HCT116 (cell line): ENCODE measurements at regions not wholly inside any gene's neighbourhood (a gene's known extent, or its start where the extent isn't known, plus 50 kb on each side); places are given as distances from the start of the nearest gene placed in this dataset.
A peak's percentile ranks its signal among the peaks of the same experiment; 100 is the strongest.

Experiments used
- ATAC-seq: fragments of 200-7000 bp; cut with Tn5 transposase; 2 replicates; pipeline ENCODE4 v1.9.1; 2020; ENCODE audit warnings: mild to moderate bottlenecking, moderate library complexity
- BruUV-seq: library from RNA; stranded (reverse); fragments of 400-500 nt; replicated peaks from 2 replicates; lab custom pipeline; 2021; lab: Mats Ljungman, UMichigan
- CTCF ChIA-PET: fragments of 300-600 bp; sonication (Branson Sonifier 250); formaldehyde crosslinking; loops from one replicate; lab custom pipeline; 2021; ENCODE audit warnings: antibody characterized with exemption; lab: Charles Lee
- POLR2A ChIA-PET: fragments of 300-600, 350-600 bp; sonication (Branson Sonifier 250); formaldehyde crosslinking; loops from one replicate; lab custom pipeline; 2021; ENCODE audit warnings: antibody characterized with exemption; lab: Charles Lee
- RAD21 ChIA-PET, 2 experiments: fragments of 300-600 bp; sonication (Branson Sonifier 250); formaldehyde crosslinking; loops; one replicate each; lab custom pipeline; 2023; ENCODE audit warnings: low total read pairs in 2 of 2; ENCODE audit not compliant: uncharacterized antibody in 2 of 2, unreplicated experiment in 2 of 2, low non-redundant PET in 1 of 2; lab: Charles Lee
- DNase-seq: peaks from one replicate; pipeline ENCODE4 v3.0.0-alpha.2; 2010; ENCODE audit warnings: low read depth, low spot score
- H2AFZ ChIP-seq: fragments of 200-600 bp; shearing (Covaris generic), sonication (generic); 2 replicates; pipeline ENCODE4 v1.6.1; 2017; ENCODE audit warnings: low read depth, mixed run types, mixed read lengths, antibody characterized with exemption, low read length; ENCODE audit not compliant: poor library complexity, severe bottlenecking
- H3K27ac ChIP-seq: 2 replicates; pipeline ENCODE4 v1.5.1; 2012; ENCODE audit warnings: low read depth, low read length
- H3K27me3 ChIP-seq: fragments of 200-600 bp; sonication (generic); 2 replicates; pipeline ENCODE4 v1.6.1; 2016; ENCODE audit warnings: mixed run types, low read length, mixed read lengths; ENCODE audit not compliant: insufficient read depth
- H3K36me3 ChIP-seq, 2 experiments: fragments of 200-500 bp in 1 of 2; fragments of 200-600 bp in 1 of 2; sonication (Bioruptor generic) in 1 of 2; sonication (generic) in 1 of 2; 2 replicates each; pipeline versions ENCODE4 v1.5.1 to v1.6.1; 2014 to 2016; ENCODE audit warnings: low read length in 2 of 2, inconsistent platforms in 1 of 2, mixed read lengths in 1 of 2, mixed run types in 1 of 2; ENCODE audit not compliant: insufficient read depth in 2 of 2, control insufficient read depth in 1 of 2
- H3K4me1 ChIP-seq, 2 experiments: fragments of 200-600 bp in 1 of 2; sonication (generic) in 1 of 2; 2 replicates each; pipeline versions ENCODE4 v1.5.1 to v1.6.1; 2012 to 2017; ENCODE audit warnings: low read length in 2 of 2, inconsistent platforms in 1 of 2, mild to moderate bottlenecking in 1 of 2, mixed read lengths in 1 of 2, mixed run types in 1 of 2, moderate library complexity in 1 of 2; ENCODE audit not compliant: insufficient read depth in 2 of 2, control insufficient read depth in 1 of 2
- H3K4me2 ChIP-seq: fragments of 200-600 bp; sonication (generic); 2 replicates; pipeline ENCODE4 v1.6.1; 2017; ENCODE audit warnings: mixed run types, low read length, mixed read lengths
- H3K4me3 ChIP-seq, 2 experiments: fragments of 200-600 bp in 1 of 2; sonication (generic) in 1 of 2; replicated peaks in 1 of 2; 2 replicates each; pipeline ENCODE4 v1.5.1; 2011 to 2016; ENCODE audit warnings: low read length in 2 of 2, control low read depth in 1 of 2, low read depth in 1 of 2, mild to moderate bottlenecking in 1 of 2, mixed read lengths in 1 of 2, mixed run types in 1 of 2
- H3K79me2 ChIP-seq: fragments of 200-600 bp; sonication (generic); 2 replicates; pipeline ENCODE4 v1.6.1; 2017; ENCODE audit warnings: mild to moderate bottlenecking, mixed run types, low read length, moderate library complexity, mixed read lengths; ENCODE audit not compliant: insufficient read depth
- H3K9ac ChIP-seq: fragments of 200-600 bp; sonication (generic); 2 replicates; pipeline ENCODE4 v1.6.1; 2016; ENCODE audit warnings: low read length, mixed read lengths
- H3K9me2 ChIP-seq: fragments of 200-600 bp; sonication (generic), shearing (Covaris generic); 2 replicates; pipeline ENCODE4 v1.6.1; 2017; ENCODE audit warnings: mixed run types, mild to moderate bottlenecking, moderate library complexity; ENCODE audit not compliant: insufficient read depth
- H3K9me3 ChIP-seq, 2 experiments: fragments of 200-500 bp in 1 of 2; fragments of 200-600 bp in 1 of 2; sonication (Bioruptor generic) in 1 of 2; sonication (generic) in 1 of 2; 2 replicates each; pipeline ENCODE4 v1.6.1; 2014 to 2017; ENCODE audit warnings: low read length in 2 of 2, mixed read lengths in 2 of 2, inconsistent platforms in 1 of 2, low read depth in 1 of 2, mild to moderate bottlenecking in 1 of 2, mixed run types in 1 of 2, moderate library complexity in 1 of 2; ENCODE audit not compliant: control insufficient read depth in 1 of 2, insufficient read depth in 1 of 2
- H4K20me1 ChIP-seq: fragments of 200-600 bp; sonication (generic), shearing (Covaris generic); 2 replicates; pipeline ENCODE4 v1.6.1; 2017; ENCODE audit warnings: mixed run types, mild to moderate bottlenecking, moderate library complexity; ENCODE audit not compliant: insufficient read depth
- CEBPB ChIP-seq: IDR thresholded peaks from 2 replicates; pipeline ENCODE4 v1.6.1; 2012; ENCODE audit warnings: low read depth
- EZH2 ChIP-seq: fragments of 200-600 bp; sonication (generic); IDR thresholded peaks from 2 replicates; pipeline ENCODE4 v1.6.1; 2017; ENCODE audit warnings: antibody characterized with exemption, mixed run types
- FOSL1 ChIP-seq: IDR thresholded peaks from 2 replicates; pipeline ENCODE4 v1.6.1; 2012; ENCODE audit warnings: low read depth
- JUND ChIP-seq: IDR thresholded peaks from 2 replicates; pipeline ENCODE4 v1.6.1; 2012
- RAD21 ChIP-seq: IDR thresholded peaks from 2 replicates; pipeline ENCODE4 v1.6.1; 2012; ENCODE audit warnings: low read depth, mild to moderate bottlenecking
- SIN3A ChIP-seq: IDR thresholded peaks from 2 replicates; pipeline ENCODE4 v1.6.1; 2012; ENCODE audit warnings: low read depth
- SRF ChIP-seq: IDR thresholded peaks from 2 replicates; pipeline ENCODE4 v1.6.1; 2012; ENCODE audit warnings: low read depth
- YY1 ChIP-seq: IDR thresholded peaks from 2 replicates; pipeline ENCODE4 v1.6.1; 2011; ENCODE audit warnings: low read length, low read depth, moderate library complexity, mild to moderate bottlenecking; ENCODE audit not compliant: insufficient replicate concordance; ENCODE audit errors: extremely low read depth
- ZFX ChIP-seq: fragments of 450-650 bp; IDR thresholded peaks from 2 replicates; pipeline ENCODE4 v1.6.1; 2017
- intact Hi-C: fragments of 100-400 bp; cut with micrococcal nuclease; formaldehyde crosslinking; loops from 2 replicates; pipeline ENCODE4 v1.10.0; 2022
- TF ChIP-seq, protein P1 (sequence below): IDR thresholded peaks from 2 replicates; pipeline ENCODE4 v1.6.1; 2012; ENCODE audit warnings: low read depth
- TF ChIP-seq, protein P2 (sequence below): IDR thresholded peaks from 2 replicates; pipeline ENCODE4 v1.6.1; 2012

DNA sequence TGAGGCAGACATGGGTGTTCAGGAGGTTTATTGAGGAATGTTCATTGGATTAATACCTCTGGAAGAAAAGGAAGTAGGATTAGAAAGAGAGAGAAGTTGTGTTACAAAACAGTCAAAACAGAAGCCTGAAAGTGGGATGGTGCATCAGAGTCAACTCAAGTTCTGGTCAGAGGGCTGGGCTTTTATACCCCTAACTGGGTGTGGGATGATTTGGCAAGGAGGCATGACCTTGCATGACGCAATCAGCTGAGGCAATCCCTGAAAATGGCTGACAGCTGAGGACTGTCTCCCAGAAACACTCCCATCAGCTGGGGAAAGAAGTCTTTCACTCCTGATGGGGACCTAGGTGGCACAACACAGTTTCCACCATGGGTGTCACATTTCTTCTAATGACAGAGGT is 818.2 kb downstream of the SATB2 start:
- RAD21 ChIA-PET: no interaction called here
- no TSS peak for BruUV-seq
- Histone ChIP-seq H3K27ac (no peak overlapping the region), H3K9me3 (no peaks in the 10 kb centered on the region), H3K27me3 (0 out of 2 replicates have a peak, but pooled peaks cover 4% of the 10 kb centered on the region), H4K20me1 (no peaks in the 10 kb centered on the region), H3K36me3 (no peaks in the 10 kb centered on the region), H3K4me3 (no peak overlapping the region), H3K9me2 (no peaks in the 10 kb centered on the region), H2AFZ (no peak overlapping the region), H3K4me2 (no peak overlapping the region), H3K79me2 (no peaks in the 10 kb centered on the region), H3K9ac (no peak overlapping the region), H3K4me1 (no peaks in the 10 kb centered on the region)
- POLR2A ChIA-PET: no interaction called here
- CTCF ChIA-PET: no interaction called here
- peak; percentile 39 for TF ChIP-seq CEBPB
- TF ChIP-seq, protein P1, sequence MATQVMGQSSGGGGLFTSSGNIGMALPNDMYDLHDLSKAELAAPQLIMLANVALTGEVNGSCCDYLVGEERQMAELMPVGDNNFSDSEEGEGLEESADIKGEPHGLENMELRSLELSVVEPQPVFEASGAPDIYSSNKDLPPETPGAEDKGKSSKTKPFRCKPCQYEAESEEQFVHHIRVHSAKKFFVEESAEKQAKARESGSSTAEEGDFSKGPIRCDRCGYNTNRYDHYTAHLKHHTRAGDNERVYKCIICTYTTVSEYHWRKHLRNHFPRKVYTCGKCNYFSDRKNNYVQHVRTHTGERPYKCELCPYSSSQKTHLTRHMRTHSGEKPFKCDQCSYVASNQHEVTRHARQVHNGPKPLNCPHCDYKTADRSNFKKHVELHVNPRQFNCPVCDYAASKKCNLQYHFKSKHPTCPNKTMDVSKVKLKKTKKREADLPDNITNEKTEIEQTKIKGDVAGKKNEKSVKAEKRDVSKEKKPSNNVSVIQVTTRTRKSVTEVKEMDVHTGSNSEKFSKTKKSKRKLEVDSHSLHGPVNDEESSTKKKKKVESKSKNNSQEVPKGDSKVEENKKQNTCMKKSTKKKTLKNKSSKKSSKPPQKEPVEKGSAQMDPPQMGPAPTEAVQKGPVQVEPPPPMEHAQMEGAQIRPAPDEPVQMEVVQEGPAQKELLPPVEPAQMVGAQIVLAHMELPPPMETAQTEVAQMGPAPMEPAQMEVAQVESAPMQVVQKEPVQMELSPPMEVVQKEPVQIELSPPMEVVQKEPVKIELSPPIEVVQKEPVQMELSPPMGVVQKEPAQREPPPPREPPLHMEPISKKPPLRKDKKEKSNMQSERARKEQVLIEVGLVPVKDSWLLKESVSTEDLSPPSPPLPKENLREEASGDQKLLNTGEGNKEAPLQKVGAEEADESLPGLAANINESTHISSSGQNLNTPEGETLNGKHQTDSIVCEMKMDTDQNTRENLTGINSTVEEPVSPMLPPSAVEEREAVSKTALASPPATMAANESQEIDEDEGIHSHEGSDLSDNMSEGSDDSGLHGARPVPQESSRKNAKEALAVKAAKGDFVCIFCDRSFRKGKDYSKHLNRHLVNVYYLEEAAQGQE: no peak
- intact Hi-C loops: no loop called here
- no peak for DNase-seq
- ATAC-seq: no peak

DNA sequence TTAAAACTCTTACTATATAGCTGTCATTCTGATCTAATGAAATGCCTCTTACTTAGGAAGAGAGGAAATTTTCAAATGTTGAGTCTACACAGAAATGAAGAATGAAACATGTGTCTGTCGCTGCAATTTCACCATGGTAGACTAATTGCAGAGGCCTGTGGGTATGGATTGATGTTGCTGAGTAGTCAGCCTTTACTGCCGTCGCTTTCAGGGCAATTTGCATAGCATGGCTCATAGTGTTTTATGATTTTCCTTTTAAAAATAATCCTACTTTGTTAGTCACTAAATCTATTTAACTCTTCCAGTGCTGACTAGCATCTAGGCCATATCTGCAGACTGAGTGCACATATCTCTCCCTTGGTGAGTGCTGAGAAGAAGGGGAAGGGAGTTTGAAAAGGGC is 819.2 kb downstream of the SATB2 start:
- DNase-seq (no peak), ATAC-seq (no peak)
- 0 out of 2 replicates have a peak, but pooled peaks cover 4% of the 10 kb centered on the region for H3K27me3 ChIP-seq
- no peaks in the 10 kb centered on the region for H3K9me2 ChIP-seq
- intact Hi-C loops: no loop called here
- H3K4me1 ChIP-seq: no peaks in the 10 kb centered on the region
- ChIA-PET CTCF (no interaction called here), POLR2A (no interaction called here), RAD21 (no interaction called here)
- H3K9ac ChIP-seq: no peak overlapping the region
- no peak overlapping the region for H3K4me3 ChIP-seq
- no peaks in the 10 kb centered on the region for H3K9me3 ChIP-seq
- no peak overlapping the region for H3K27ac ChIP-seq
- no peaks in the 10 kb centered on the region for H4K20me1 ChIP-seq
- H3K79me2 ChIP-seq: no peaks in the 10 kb centered on the region
- no peak overlapping the region for H2AFZ ChIP-seq
- no TSS peak for BruUV-seq
- H3K36me3 ChIP-seq: no peaks in the 10 kb centered on the region
- H3K4me2 ChIP-seq: no peak overlapping the region
- TF ChIP-seq EZH2: no peak
- no peak for TF ChIP-seq SRF
- no peak for TF ChIP-seq CEBPB
- TF ChIP-seq, protein P2, sequence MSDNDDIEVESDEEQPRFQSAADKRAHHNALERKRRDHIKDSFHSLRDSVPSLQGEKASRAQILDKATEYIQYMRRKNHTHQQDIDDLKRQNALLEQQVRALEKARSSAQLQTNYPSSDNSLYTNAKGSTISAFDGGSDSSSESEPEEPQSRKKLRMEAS: no peak
- no peak for TF ChIP-seq RAD21
- TF ChIP-seq YY1: no peak
- no peak for TF ChIP-seq FOSL1
- no peak for TF ChIP-seq ZFX
- TF ChIP-seq JUND: no peak
- TF ChIP-seq SIN3A: no peak
